Right atrium auricular region (tissue), 2 donors: ENCODE measurements at regions not wholly inside any gene's neighbourhood (a gene's known extent, or its start where the extent isn't known, plus 50 kb on each side); places are given as distances from the start of the nearest gene placed in this dataset.

Source experiments
- DNase-seq: peaks from one replicate; pipeline ENCODE4 v3.0.0-alpha.2; 2019; ENCODE audit warnings: low spot score
- H3K27ac ChIP-seq, 2 donors: fragments of 200-600 bp; sonication (generic); 1 replicate in 1 of 2; 2 replicates in 1 of 2; pipeline ENCODE4 v1.5.1; 2016 to 2019
- H3K27me3 ChIP-seq, 2 donors: fragments of 200-600 bp; sonication (generic); one replicate each; pipeline versions ENCODE4 v1.5.1 to v1.6.0; 2017 to 2019
- H3K36me3 ChIP-seq: fragments of 200-600 bp; sonication (generic); one replicate; pipeline ENCODE4 v1.5.1; 2016
- H3K4me1 ChIP-seq, 2 donors: fragments of 200-600 bp; sonication (generic); one replicate each; pipeline versions ENCODE4 v1.5.1 to v1.6.0; 2017 to 2019
- H3K4me3 ChIP-seq, 2 donors: fragments of 200-600 bp; sonication (generic); 1 replicate in 1 of 2; 2 replicates in 1 of 2; pipeline ENCODE4 v1.5.1; 2017 to 2019; ENCODE audit warnings: mild to moderate bottlenecking in 1 of 2, moderate library complexity in 1 of 2
- H3K9me3 ChIP-seq, 2 donors: fragments of 200-600 bp; sonication (generic); one replicate each; pipeline ENCODE4 v1.5.1; 2019
- TF ChIP-seq, protein P1 (sequence below), 2 donors: fragments of 200-600 bp; sonication (generic); IDR thresholded peaks; one replicate each; pipeline ENCODE4 v1.5.1; 2019; ENCODE audit warnings: antibody characterized with exemption in 2 of 2

DNA sequence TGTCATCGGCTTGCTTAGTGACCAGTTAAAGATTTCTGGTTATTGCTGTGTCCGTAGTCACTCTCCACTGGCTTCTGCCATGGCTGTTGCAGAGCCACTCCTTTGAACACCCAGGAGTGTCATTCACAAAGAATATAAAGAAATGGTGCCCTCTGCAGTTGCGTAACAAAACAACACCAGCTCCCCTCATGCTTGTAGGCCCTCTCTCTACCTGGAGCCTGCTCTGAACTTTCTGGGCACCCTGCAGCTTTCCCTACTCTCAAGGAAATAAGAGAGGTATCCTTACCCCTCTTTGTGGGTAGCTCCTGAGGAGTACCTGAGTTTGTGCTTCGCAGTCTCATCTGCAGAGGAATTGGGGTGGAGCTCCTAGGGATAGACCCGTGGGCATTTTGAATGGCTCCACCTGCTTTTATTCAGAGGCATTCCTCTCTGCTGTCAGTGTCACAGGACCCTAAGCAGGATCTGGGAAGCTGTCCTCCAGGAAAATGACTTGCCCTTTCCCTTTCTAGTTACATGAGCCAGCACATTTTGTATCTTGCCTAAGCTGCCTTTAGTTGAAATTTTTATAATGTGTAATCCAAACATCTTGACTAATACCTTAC is 97.2 kb upstream of the TMEM260 start:
- DNase-seq: no peak
- no peaks in the 10 kb centered on the region for H3K36me3 ChIP-seq

GRCh38 chr14:56487090-56487667 is 92.4 kb upstream of the TMEM260 start:
- Histone ChIP-seq H3K4me3 (no peak overlapping the region), H3K36me3 (no peaks in the 10 kb centered on the region), H3K27ac (no peak overlapping the region), H3K27me3 (no peaks in the 10 kb centered on the region), H3K9me3 (no peaks in the 10 kb centered on the region), H3K4me1 (peaks cover 0 to 5% of the 10 kb centered on the region in 2 donors)
- TF ChIP-seq, protein P1, sequence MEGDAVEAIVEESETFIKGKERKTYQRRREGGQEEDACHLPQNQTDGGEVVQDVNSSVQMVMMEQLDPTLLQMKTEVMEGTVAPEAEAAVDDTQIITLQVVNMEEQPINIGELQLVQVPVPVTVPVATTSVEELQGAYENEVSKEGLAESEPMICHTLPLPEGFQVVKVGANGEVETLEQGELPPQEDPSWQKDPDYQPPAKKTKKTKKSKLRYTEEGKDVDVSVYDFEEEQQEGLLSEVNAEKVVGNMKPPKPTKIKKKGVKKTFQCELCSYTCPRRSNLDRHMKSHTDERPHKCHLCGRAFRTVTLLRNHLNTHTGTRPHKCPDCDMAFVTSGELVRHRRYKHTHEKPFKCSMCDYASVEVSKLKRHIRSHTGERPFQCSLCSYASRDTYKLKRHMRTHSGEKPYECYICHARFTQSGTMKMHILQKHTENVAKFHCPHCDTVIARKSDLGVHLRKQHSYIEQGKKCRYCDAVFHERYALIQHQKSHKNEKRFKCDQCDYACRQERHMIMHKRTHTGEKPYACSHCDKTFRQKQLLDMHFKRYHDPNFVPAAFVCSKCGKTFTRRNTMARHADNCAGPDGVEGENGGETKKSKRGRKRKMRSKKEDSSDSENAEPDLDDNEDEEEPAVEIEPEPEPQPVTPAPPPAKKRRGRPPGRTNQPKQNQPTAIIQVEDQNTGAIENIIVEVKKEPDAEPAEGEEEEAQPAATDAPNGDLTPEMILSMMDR (IDR thresholded peaks at IDR 0.05): peak in 1 of 2 donors; percentile 57
- no peak for DNase-seq

More for the DNA sequence above, 97.2 kb upstream of the TMEM260 start:
- Histone ChIP-seq H3K4me3 (no peak overlapping the region), H3K4me1 (no peaks in the 10 kb centered on the region), H3K27me3 (no peaks in the 10 kb centered on the region), H3K27ac (no peak overlapping the region), H3K9me3 (no peaks in the 10 kb centered on the region)
- TF ChIP-seq, protein P1 (IDR thresholded peaks at IDR 0.05): no peak

GRCh38 chr14:56487761-56488160 is 91.8 kb upstream of the TMEM260 start:
- DNase-seq: no peak
- TF ChIP-seq, protein P1 (IDR thresholded peaks at IDR 0.05): no peak
- H3K27ac ChIP-seq: no peak overlapping the region

GRCh38 chr14:56488306-56488705 is 91.3 kb upstream of the TMEM260 start:
- H3K27me3 ChIP-seq: no peaks in the 10 kb centered on the region
- H3K4me1 ChIP-seq: peaks cover 0 to 5% of the 10 kb centered on the region in 2 donors
- H3K9me3 ChIP-seq: no peaks in the 10 kb centered on the region
- H3K27ac ChIP-seq: no peak overlapping the region
- DNase-seq: no peak
- no peak overlapping the region for H3K4me3 ChIP-seq
- TF ChIP-seq, protein P1 (IDR thresholded peaks at IDR 0.05): no peak
- H3K36me3 ChIP-seq: no peaks in the 10 kb centered on the region

More at GRCh38 chr14:56487761-56488160, 91.8 kb upstream of the TMEM260 start:
- H3K4me3 ChIP-seq: no peak overlapping the region
- peaks cover 0 to 5% of the 10 kb centered on the region in 2 donors for H3K4me1 ChIP-seq
- no peaks in the 10 kb centered on the region for H3K27me3 ChIP-seq
- H3K36me3 ChIP-seq: no peaks in the 10 kb centered on the region
- H3K9me3 ChIP-seq: no peaks in the 10 kb centered on the region

- TF ChIP-seq, protein P1 (IDR thresholded peaks at IDR 0.05): peak; percentile 16 to 63
- Histone ChIP-seq H3K4me3 (no peak overlapping the region), H3K4me1 (peaks cover 0 to 5% of the 10 kb centered on the region in 2 donors)
These were observed 89.2 kb upstream of the TMEM260 start for GRCh38 chr14:56490379-56490778.

More at GRCh38 chr14:56490379-56490778, 89.2 kb upstream of the TMEM260 start:
- H3K36me3 ChIP-seq: no peaks in the 10 kb centered on the region
- H3K27me3 ChIP-seq: no peaks in the 10 kb centered on the region
- H3K9me3 ChIP-seq: no peaks in the 10 kb centered on the region
- H3K27ac ChIP-seq: no peak overlapping the region
- DNase-seq: no peak
